HepG2 (cell line): ENCODE measurements at regions not wholly inside any gene's neighbourhood (a gene's known extent, or its start where the extent isn't known, plus 50 kb on each side); places are given as distances from the start of the nearest gene placed in this dataset.

ENCODE experiments used
- ATAC-seq: fragments of 200-7000 bp; cut with Tn5 transposase; 3 replicates; pipeline ENCODE4 v1.9.1; 2020; ENCODE audit warnings: mild to moderate bottlenecking, moderate library complexity
- BruUV-seq: library from RNA; stranded (reverse); fragments of 400-500 nt; replicated peaks from 2 replicates; lab custom pipeline; 2021; lab: Mats Ljungman, UMichigan
- CTCF ChIA-PET: fragments of 300-600 bp; formaldehyde crosslinking; extraction: SDS; loops from one replicate; lab custom pipeline; 2021; ENCODE audit warnings: low total read pairs, inconsistent platforms, low intra/inter-chr PET ratio; lab: Yijun Ruan, JAX
- POLR2A ChIA-PET: fragments of 350-600 bp; sonication (Branson Sonifier 250); formaldehyde crosslinking; loops from one replicate; lab custom pipeline; 2020; ENCODE audit warnings: antibody characterized with exemption, inconsistent platforms; lab: Yijun Ruan, JAX
- DNase-seq: peaks from one replicate; pipeline ENCODE4 v3.0.0-alpha.2; 2015; ENCODE audit warnings: low spot score
- FAIRE-seq: peaks from 3 replicates; lab custom pipeline; 2011; peaks lifted over from hg19 to GRCh38; lab: Jason Lieb, UNC
- H2AFZ ChIP-seq: one replicate; pipeline ENCODE4 v1.6.1; 2011; ENCODE audit warnings: low read length, inconsistent platforms
- H3K27ac ChIP-seq: fragments of 300-600 bp; 3 replicates; pipeline ENCODE4 v1.8.0; 2011; ENCODE audit warnings: mixed run types, mild to moderate bottlenecking, mixed read lengths, low read length, inconsistent platforms; ENCODE audit not compliant: insufficient read depth; ENCODE audit errors: extremely low read length
- H3K27me3 ChIP-seq, 2 experiments: fragments of 200-600 bp in 1 of 2; 2 replicates in 1 of 2; 3 replicates in 1 of 2; pipeline versions ENCODE4 v1.6.0 to v1.8.0; 2011; ENCODE audit warnings: low read length in 2 of 2, mild to moderate bottlenecking in 2 of 2, moderate library complexity in 2 of 2, inconsistent platforms in 1 of 2; ENCODE audit not compliant: insufficient read depth in 2 of 2, control insufficient read depth in 1 of 2
- H3K36me3 ChIP-seq, 2 experiments: fragments of 200-600 bp in 1 of 2; replicated peaks in 1 of 2; 2 replicates in 1 of 2; 3 replicates in 1 of 2; pipeline versions ENCODE4 v1.5.1 to v1.8.0; 2011; ENCODE audit warnings: low read length in 2 of 2, inconsistent platforms in 1 of 2; ENCODE audit not compliant: insufficient read depth in 2 of 2, control insufficient read depth in 1 of 2
- H3K4me1 ChIP-seq: 2 replicates; pipeline ENCODE4 v1.5.1; 2012; ENCODE audit warnings: low read length, inconsistent platforms; ENCODE audit not compliant: insufficient read depth
- H3K4me2 ChIP-seq: 2 replicates; pipeline ENCODE4 v1.6.0; 2011; ENCODE audit warnings: low read depth, low read length, inconsistent platforms
- H3K4me3 ChIP-seq, 3 experiments: fragments of 200-600 bp in 1 of 3; sonication (generic), shearing (Covaris generic) in 1 of 3; replicated peaks in 1 of 3; 2 replicates each; pipeline ENCODE4 v1.5.1; 2011 to 2016; ENCODE audit warnings: low read length in 3 of 3, inconsistent platforms in 2 of 3, low read depth in 2 of 3, mild to moderate bottlenecking in 2 of 3, control low read depth in 1 of 3, mixed read lengths in 1 of 3; ENCODE audit not compliant: insufficient read depth in 1 of 3
- H3K79me2 ChIP-seq: one replicate; pipeline ENCODE4 v1.6.1; 2011; ENCODE audit warnings: low read length, inconsistent platforms; ENCODE audit not compliant: insufficient read depth
- H3K9ac ChIP-seq: 2 replicates; pipeline ENCODE4 v1.6.0; 2011; ENCODE audit warnings: mild to moderate bottlenecking, low read depth, low read length, inconsistent platforms; ENCODE audit not compliant: insufficient read depth
- H3K9me3 ChIP-seq: 2 replicates; pipeline ENCODE4 v1.5.1; 2012; ENCODE audit warnings: mild to moderate bottlenecking, low read length
- H4K20me1 ChIP-seq: 2 replicates; pipeline ENCODE4 v1.6.0; 2011; ENCODE audit warnings: inconsistent platforms, mild to moderate bottlenecking, low read length, moderate library complexity; ENCODE audit not compliant: insufficient read depth
- ATF6 ChIP-seq: sonication (generic); formaldehyde crosslinking; conservative IDR thresholded peaks from 2 replicates; pipeline ENCODE4 v1.4.0; 2020; ENCODE audit warnings: missing genetic modification reagents
- HOXA7 ChIP-seq: sonication (generic); formaldehyde crosslinking; IDR thresholded peaks from 2 replicates; pipeline ENCODE4 v1.8.1; 2022; ENCODE audit warnings: mild to moderate bottlenecking, missing genetic modification reagents, moderate library complexity
- PBX3 ChIP-seq: sonication (generic); formaldehyde crosslinking; IDR thresholded peaks from 2 replicates; pipeline ENCODE4 v1.8.1; 2023; ENCODE audit warnings: missing genetic modification reagents, inconsistent platforms, borderline replicate concordance
- PRMT3 ChIP-seq: sonication (generic); formaldehyde crosslinking; IDR thresholded peaks from 2 replicates; pipeline ENCODE4 v1.8.1; 2022; ENCODE audit warnings: low read depth, mild to moderate bottlenecking, moderate library complexity, missing genetic modification reagents, borderline replicate concordance
- ZHX2 ChIP-seq, 2 experiments: sonication (generic) in 1 of 2; formaldehyde crosslinking in 1 of 2; IDR thresholded peaks; 2 replicates each; pipeline versions ENCODE4 v1.6.1 to v1.9.0; 2014 to 2022; ENCODE audit warnings: antibody characterized with exemption in 1 of 2, borderline replicate concordance in 1 of 2, inconsistent platforms in 1 of 2, low read depth in 1 of 2, missing genetic modification reagents in 1 of 2
- ZNF280B ChIP-seq: sonication (generic); formaldehyde crosslinking; IDR thresholded peaks from 2 replicates; pipeline ENCODE4 v1.5.0; 2020; ENCODE audit warnings: missing genetic modification reagents, mild to moderate bottlenecking, borderline replicate concordance
- ZNF740 ChIP-seq: sonication (generic); formaldehyde crosslinking; IDR thresholded peaks from 2 replicates; pipeline ENCODE4 v1.4.0; 2020; ENCODE audit warnings: missing genetic modification reagents
- ZSCAN21 ChIP-seq: sonication (generic); formaldehyde crosslinking; IDR thresholded peaks from 2 replicates; pipeline ENCODE4 v1.8.0; 2022; ENCODE audit warnings: mild to moderate bottlenecking, missing genetic modification reagents, moderate library complexity, borderline replicate concordance
- WGBS: methylation state at CpG from one replicate; pipeline ENCODE4 v1.1.6; 2017; ENCODE audit warnings: low lambda C conversion rate; 5-methylcytosine and 5-hydroxymethylcytosine counted together
- in situ Hi-C: cut with HindIII; loops from 2 replicates; pipeline ENCODE4 v1.10.0; 2017; ENCODE audit warnings: low pct_unique_long_range_greater_than_20kb; ENCODE audit not compliant: extremely low pct_ligation_motif_present
- intact Hi-C: fragments of 100-400 bp; cut with micrococcal nuclease; formaldehyde crosslinking; loops from one replicate; pipeline ENCODE4 v1.10.0; 2022; ENCODE audit not compliant: unreplicated experiment
- TF ChIP-seq, protein P1 (sequence below): sonication (generic); formaldehyde crosslinking; conservative IDR thresholded peaks from 2 replicates; pipeline ENCODE4 v1.8.0; 2022; ENCODE audit warnings: missing genetic modification reagents

- Histone ChIP-seq H3K9me3 (no peaks in the 10 kb centered on the region), H3K4me1 (no peaks in the 10 kb centered on the region), H3K4me3 (no peak overlapping the region), H3K27ac (no peak overlapping the region), H3K4me2 (no peak overlapping the region), H3K9ac (no peak overlapping the region), H2AFZ (no peak overlapping the region), H4K20me1 (no peaks in the 10 kb centered on the region), H3K36me3 (no peaks in the 10 kb centered on the region), H3K79me2 (no peaks in the 10 kb centered on the region), H3K27me3 (no peaks in the 10 kb centered on the region)
- DNase-seq: no peak
- TF ChIP-seq ZNF280B (CRISPR knock-in tag): no peak
- TF ChIP-seq, protein P1, sequence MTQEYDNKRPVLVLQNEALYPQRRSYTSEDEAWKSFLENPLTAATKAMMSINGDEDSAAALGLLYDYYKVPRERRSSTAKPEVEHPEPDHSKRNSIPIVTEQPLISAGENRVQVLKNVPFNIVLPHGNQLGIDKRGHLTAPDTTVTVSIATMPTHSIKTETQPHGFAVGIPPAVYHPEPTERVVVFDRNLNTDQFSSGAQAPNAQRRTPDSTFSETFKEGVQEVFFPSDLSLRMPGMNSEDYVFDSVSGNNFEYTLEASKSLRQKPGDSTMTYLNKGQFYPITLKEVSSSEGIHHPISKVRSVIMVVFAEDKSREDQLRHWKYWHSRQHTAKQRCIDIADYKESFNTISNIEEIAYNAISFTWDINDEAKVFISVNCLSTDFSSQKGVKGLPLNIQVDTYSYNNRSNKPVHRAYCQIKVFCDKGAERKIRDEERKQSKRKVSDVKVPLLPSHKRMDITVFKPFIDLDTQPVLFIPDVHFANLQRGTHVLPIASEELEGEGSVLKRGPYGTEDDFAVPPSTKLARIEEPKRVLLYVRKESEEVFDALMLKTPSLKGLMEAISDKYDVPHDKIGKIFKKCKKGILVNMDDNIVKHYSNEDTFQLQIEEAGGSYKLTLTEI: no peak
- TF ChIP-seq ZNF740 (CRISPR knock-in tag): no peak
- TF ChIP-seq HOXA7: no peak
- no peak for TF ChIP-seq ZSCAN21 (CRISPR knock-in tag)
- TF ChIP-seq ZHX2 (IDR thresholded peaks at IDR 0.05; ENCODE audit: low read depth): no peak
- no peak for TF ChIP-seq ZHX2 (CRISPR knock-in tag; IDR thresholded peaks at IDR 0.05; ENCODE audit: borderline replicate concordance)
- no peak for TF ChIP-seq PBX3 (CRISPR knock-in tag)
- no peak for TF ChIP-seq PRMT3
- no peak for TF ChIP-seq ATF6 (CRISPR knock-in tag)
- intact Hi-C loops: no loop called here
- ChIA-PET POLR2A (no interaction called here), CTCF (no interaction called here)
- WGBS: 24% methylated on average over 5 of the region's 5 CpGs
- no peak for FAIRE-seq
- BruUV-seq: no TSS peak
- in situ Hi-C loops: no loop called here
- no peak for ATAC-seq
Measured at GRCh38 chr5:155408465-155408864, 394.9 kb downstream of the KIF4B start.
